ENCODE measurements at regions not wholly inside any gene's neighbourhood (a gene's known extent, or its start where the extent isn't known, plus 50 kb on each side); places are given as distances from the start of the nearest gene placed in this dataset.

- Histone ChIP-seq H3K79me2 (ENCODE audit: control insufficient read depth, insufficient read depth, low read length) (no peaks in the 10 kb centered on the region), H4K20me1 (replicated peaks; ENCODE audit: control insufficient read depth, insufficient read depth, low read length) (no peaks in the 10 kb centered on the region), H3K9me3 (replicated peaks; ENCODE audit: control insufficient read depth, insufficient read depth, low read depth, low read length) (no peaks in the 10 kb centered on the region), H3K9me1 (ENCODE audit: control insufficient read depth, insufficient read depth, low read length) (no peaks in the 10 kb centered on the region), H3K27me3 (ENCODE audit: control insufficient read depth in 2 of 2, insufficient read depth in 2 of 2, low read length in 2 of 2) (peaks cover 3 to 54% of the 10 kb centered on the region in 2 experiments; a peak in 4 of 5 replicates), H3K4me2 (ENCODE audit: insufficient read depth, low read length) (no peak overlapping the region), H3K9ac (ENCODE audit: insufficient read depth in 1 of 2, low read depth in 2 of 2, low read length in 2 of 2) (no peak overlapping the region), H3K4me3 (no peak overlapping the region), H3K4me1 (replicated peaks in 1 of 2; ENCODE audit: control insufficient read depth in 2 of 2, insufficient read depth in 2 of 2, low read length in 2 of 2) (no peaks in the 10 kb centered on the region), H2AFZ (ENCODE audit: low read depth, low read length) (no peak overlapping the region), H3K36me3 (ENCODE audit: control insufficient read depth, insufficient read depth, low read length) (no peaks in the 10 kb centered on the region), H3K27ac (ENCODE audit: extremely low read depth, low read depth, low read length) (no peak overlapping the region)
- intact Hi-C loops (cut with micrococcal nuclease) = no loop called here
- DNase-seq (ENCODE audit: extremely low read depth in 1 of 4, low spot score in 3 of 4) (no peak), ATAC-seq (no peak), FAIRE-seq (no peak)
- BruUV-seq (replicated peaks) = no TSS peak
- WGBS (ENCODE audit: insufficient coverage, low coverage, missing lambda C conversion rate) = 2% methylated on average over 7 of the region's 11 CpGs
- TF ChIP-seq TEAD4 (IDR thresholded peaks at IDR 0.05; ENCODE audit: low read length) (no peak), TEAD4 (CRISPR knock-in tag; IDR thresholded peaks at IDR 0.05; ENCODE audit: borderline replicate concordance) (no peak), RAD51 (IDR thresholded peaks at IDR 0.05; ENCODE audit: borderline replicate concordance, low read depth) (no peak), C11orf30 (IDR thresholded peaks at IDR 0.05; ENCODE audit: low read depth) (no peak), ZC3H4 (CRISPR knock-in tag; IDR thresholded peaks at IDR 0.05; ENCODE audit: borderline replicate concordance) (no peak), MCM3 (IDR thresholded peaks at IDR 0.05) (no peak)
- ChIA-PET POLR2A (no interaction called here), CTCF (ENCODE audit: low intra/inter-chr PET ratio) (no interaction called here)
- in situ Hi-C loops (cut with MboI) = no loop called here
Observed at GRCh38 chr22:44594951-44595350, 96.9 kb upstream of the RTL6 start.

DNA sequence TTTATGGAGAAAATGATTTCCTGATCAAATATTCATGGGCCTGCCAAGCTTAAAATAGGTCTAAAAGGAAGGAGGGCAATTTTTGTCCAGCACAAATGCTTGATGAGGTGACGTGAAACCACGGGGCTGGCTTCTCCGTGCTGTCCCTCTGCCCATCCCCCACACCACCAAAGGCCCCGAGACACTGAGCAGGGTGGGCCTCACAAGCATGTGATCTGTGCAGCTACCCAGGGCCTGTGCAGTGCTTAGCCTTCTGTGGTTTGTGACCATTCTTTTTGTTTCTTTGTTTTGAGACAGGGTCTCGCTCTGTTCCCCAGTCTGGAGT, 94.8 kb upstream of the RTL6 start:
- no peak overlapping the region for H2AFZ ChIP-seq (ENCODE audit: low read depth, low read length)
- no peak for DNase-seq (ENCODE audit: extremely low read depth in 1 of 4, low spot score in 3 of 4)
- no peaks in the 10 kb centered on the region for H3K79me2 ChIP-seq (ENCODE audit: control insufficient read depth, insufficient read depth, low read length)
- H3K27me3 ChIP-seq (ENCODE audit: control insufficient read depth in 2 of 2, insufficient read depth in 2 of 2, low read length in 2 of 2) = peaks cover 3 to 48% of the 10 kb centered on the region in 2 experiments; a peak in 3 of 5 replicates
- H3K4me3 ChIP-seq = no peak overlapping the region
- WGBS (ENCODE audit: insufficient coverage, low coverage, missing lambda C conversion rate) = 0% methylated on average over 3 of the region's 5 CpGs
- in situ Hi-C loops (cut with MboI) = no loop called here
- no peak overlapping the region for H3K27ac ChIP-seq (ENCODE audit: extremely low read depth, low read depth, low read length)
- no peaks in the 10 kb centered on the region for H3K9me3 ChIP-seq (replicated peaks; ENCODE audit: control insufficient read depth, insufficient read depth, low read depth, low read length)
- no peaks in the 10 kb centered on the region for H3K9me1 ChIP-seq (ENCODE audit: control insufficient read depth, insufficient read depth, low read length)
- intact Hi-C loops (cut with micrococcal nuclease) = no loop called here
- no peak for ATAC-seq
- no peaks in the 10 kb centered on the region for H4K20me1 ChIP-seq (replicated peaks; ENCODE audit: control insufficient read depth, insufficient read depth, low read length)
- ChIA-PET POLR2A (no interaction called here), CTCF (ENCODE audit: low intra/inter-chr PET ratio) (no interaction called here)
- H3K9ac ChIP-seq (ENCODE audit: insufficient read depth in 1 of 2, low read depth in 2 of 2, low read length in 2 of 2) = no peak overlapping the region
- no TSS peak for BruUV-seq (replicated peaks)
- H3K4me2 ChIP-seq (ENCODE audit: insufficient read depth, low read length) = no peak overlapping the region
- no peak for FAIRE-seq
- no peaks in the 10 kb centered on the region for H3K4me1 ChIP-seq (replicated peaks in 1 of 2; ENCODE audit: control insufficient read depth in 2 of 2, insufficient read depth in 2 of 2, low read length in 2 of 2)
- no peaks in the 10 kb centered on the region for H3K36me3 ChIP-seq (ENCODE audit: control insufficient read depth, insufficient read depth, low read length)
- no peak for TF ChIP-seq POLR3A (IDR thresholded peaks at IDR 0.05; ENCODE audit: borderline replicate concordance, extremely low read depth, insufficient read depth, insufficient read length)
- no peak for TF ChIP-seq NR3C1 (CRISPR knock-in tag; IDR thresholded peaks at IDR 0.05)
- no peak for TF ChIP-seq HMGXB4 (CRISPR knock-in tag; IDR thresholded peaks at IDR 0.05)
- TF ChIP-seq CHD1 (IDR thresholded peaks at IDR 0.05; ENCODE audit: low read length) = no peak
- TF ChIP-seq THAP7 (CRISPR knock-in tag; IDR thresholded peaks at IDR 0.05) = no peak
- no peak for TF ChIP-seq ZNF668 (CRISPR knock-in tag; IDR thresholded peaks at IDR 0.05)
- no peak for TF ChIP-seq CSDE1 (IDR thresholded peaks at IDR 0.05)
- no peak for TF ChIP-seq ZNF280A (IDR thresholded peaks at IDR 0.05; ENCODE audit: low read depth, partially characterized antibody)
- TF ChIP-seq MEF2A (IDR thresholded peaks at IDR 0.05; ENCODE audit: control insufficient read depth, low read depth, low read length) = no peak

All from K562 (cell line).